Activated gamma-delta T cell treated with Interleukin-2 at 50 U/mL for 16 hours (primary cell): ENCODE measurements at regions not wholly inside any gene's neighbourhood (a gene's known extent, or its start where the extent isn't known, plus 50 kb on each side); places are given as distances from the start of the nearest gene placed in this dataset.
"Not testable (repeated sequence)": the region's sequence is repeated elsewhere in the genome, so short reads cannot be mapped to it uniquely, and the experiment has no call there.

Source experiments
- DNase-seq: peaks from one replicate; pipeline ENCODE4 v3.0.0-alpha.2; 2020

DNA sequence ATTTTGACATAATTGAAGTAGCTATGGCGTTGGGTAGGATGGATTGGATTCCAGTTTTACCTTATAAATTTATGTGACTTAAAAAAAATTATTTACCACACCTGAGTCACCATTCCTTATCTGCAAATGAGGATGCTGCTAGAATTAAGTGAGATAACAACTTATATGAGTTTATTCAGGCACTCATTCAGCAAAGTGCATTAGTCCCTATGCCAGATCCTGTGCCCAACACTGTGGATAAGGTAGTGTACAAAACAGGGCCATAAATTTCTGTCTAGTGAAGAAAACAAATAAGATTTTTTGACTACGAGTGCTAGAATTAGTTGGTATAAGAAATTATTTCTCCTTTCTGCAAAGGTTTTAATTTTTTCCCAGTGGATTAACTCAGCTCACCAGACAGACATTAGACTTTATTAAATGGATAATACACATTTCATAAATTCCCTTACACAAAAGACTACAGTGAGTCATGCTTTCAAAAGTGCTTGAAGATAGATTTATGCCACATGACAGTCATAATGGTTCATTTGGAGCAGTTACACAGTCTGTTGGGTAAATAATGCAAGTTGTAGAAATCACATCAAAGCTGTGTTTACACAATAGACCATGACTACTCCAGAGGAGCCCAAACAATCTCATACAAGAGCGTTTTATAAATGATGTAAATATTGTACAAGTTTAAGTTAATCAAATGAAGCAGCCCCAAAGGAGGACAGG lies 129.9 kb upstream of the TGFBR2 start:
- no peak for DNase-seq

DNA sequence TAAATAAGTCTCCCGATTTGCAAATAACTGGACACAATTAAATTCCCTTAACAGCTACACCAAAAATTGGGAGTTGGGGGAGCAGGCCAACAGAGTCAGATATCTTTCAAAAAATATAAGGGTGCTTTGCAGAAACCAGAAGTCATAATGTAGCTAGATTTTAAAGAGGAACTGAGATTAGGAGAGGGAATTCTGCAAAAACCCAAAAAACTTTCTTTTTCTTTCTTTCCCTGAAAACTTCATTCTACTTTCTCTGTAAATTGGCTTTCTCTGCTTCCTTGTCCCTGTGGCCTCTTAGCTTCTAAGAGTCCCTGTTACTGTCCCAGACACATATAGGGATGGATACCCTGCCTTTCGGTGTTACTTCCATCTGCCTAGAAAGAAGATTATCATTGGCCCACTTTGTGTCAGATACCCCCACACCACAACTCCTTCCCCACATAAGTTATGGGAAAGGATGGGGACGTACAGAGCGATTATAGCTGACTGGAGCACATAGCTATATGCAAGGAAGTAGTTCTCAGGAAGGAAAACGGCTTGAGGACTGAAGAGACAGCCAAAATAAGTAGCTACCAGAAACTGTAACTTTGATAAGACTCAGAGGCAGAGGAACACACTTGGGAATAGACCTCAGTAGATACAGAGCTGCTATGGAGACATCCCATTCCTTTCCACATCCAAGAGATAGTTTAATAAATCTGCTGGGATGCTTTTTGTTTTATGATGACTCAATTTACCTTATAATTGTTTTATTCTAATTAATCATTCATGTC lies 129.1 kb upstream of the TGFBR2 start:
- no peak for DNase-seq

DNA sequence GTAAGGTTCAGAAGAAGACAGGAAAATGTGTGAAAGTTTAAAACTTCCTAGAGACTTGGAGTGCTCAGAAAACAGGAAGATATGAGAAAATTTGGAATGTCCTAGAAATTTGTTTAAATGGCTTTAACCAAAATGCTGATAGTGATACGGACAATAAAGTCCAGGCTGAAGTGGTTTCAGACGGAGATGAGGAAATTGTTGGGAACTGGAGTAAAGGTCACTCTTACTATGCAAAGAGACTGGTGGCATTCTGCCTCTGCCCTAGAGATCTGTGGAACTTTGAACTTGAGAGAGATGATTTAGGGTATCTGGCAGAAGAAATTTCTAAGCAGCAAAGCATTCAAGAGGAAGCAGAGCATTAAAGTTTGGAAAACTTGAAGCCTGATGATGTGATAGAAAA lies 126.7 kb upstream of the TGFBR2 start:
- not testable (repeated sequence) for DNase-seq

DNA sequence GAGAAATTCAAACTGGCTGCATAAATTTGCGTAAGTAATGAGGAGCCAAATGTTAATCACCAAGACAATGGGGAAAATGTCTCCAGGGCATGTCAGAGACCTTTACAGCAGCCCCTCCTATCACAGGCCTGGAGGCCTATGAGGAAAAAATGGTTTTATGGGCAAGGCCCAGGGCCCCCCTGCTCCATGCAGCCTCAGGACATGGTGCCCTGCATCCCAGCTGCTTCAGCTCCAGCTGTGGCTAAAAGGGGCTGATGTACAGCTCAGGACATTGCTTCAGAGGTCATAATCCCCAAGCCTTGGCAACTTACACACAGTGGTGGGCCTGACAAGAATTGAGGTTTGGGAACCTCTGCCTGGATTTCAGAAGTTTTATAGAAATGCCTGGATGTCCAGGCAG lies 126.2 kb upstream of the TGFBR2 start:
- DNase-seq: not testable (repeated sequence)

DNA sequence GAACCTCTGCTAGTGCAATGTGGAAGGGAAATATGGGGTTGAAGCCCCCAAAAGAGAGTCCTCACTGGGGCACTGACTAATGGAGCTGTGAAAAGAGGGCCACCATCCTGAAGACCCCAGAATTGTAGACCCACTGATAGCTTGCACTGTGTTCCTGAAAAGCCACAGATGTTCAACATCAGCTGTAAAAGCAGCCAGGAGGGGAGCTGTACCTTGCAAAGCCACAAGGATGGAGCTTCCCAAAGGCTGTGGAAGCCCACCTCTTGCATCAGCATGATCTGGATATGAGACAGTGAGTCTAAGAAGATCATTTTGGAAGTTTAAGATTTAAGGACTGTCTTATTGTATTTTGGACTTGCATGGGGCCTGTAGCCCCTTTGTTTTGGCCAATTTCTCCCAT lies 125.8 kb upstream of the TGFBR2 start:
- DNase-seq: no peak

DNA sequence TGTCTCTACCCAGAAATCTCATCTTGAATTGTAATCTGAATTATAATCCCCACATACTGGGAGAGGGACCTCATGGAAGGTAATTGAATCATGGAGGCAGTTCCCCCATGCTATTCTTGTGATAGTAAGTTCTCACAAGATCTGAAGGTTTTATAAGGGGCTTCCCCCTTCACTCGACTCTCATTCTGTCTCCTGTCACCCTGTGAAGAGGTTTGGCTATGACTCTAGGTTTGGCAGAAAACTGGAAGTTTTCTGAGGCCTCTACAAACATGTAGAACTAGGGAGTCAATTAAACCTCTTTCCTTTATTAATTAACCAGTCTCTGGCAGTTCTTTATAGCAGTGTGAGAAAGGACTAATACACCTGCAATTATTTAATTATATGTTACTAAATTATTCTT lies 125.2 kb upstream of the TGFBR2 start:
- DNase-seq: no peak

DNA sequence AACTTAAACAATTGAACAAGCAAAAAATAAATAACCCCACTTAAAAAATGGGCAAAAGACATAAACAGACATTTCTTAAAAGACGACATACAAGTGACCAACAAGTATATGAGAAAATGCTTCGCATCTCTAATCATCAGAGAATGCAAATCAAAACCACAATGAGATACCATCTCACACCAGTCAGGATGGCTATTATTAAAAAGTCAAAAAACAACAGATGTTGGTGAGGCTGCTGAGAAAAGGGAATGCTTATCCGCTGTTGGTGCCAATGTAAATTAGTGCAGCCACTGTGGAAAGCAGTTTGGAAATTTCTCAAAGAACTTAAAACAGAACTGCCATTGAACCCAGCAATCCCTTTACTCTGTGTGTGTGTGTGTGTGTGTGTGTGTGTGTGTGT lies 122.2 kb upstream of the TGFBR2 start:
- DNase-seq: not testable (repeated sequence)

DNA sequence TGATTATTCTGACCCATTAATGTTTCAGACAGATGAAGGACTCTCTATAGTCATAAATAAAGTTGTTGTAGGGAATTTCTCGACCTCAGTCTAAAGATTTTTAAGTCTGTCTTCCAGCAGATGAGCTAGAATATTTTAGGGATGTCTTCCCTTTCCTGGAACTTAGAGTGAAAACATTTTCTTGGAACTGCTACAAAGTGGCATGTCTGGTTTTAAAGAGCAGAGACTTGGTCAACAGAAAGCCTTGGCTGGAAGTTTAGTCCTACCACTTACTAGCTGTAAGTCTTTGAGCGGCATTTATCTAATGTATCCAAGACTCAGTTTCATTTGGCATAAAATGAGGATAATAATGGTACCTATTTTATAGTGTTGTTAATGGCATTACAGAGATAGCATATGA lies 120.0 kb upstream of the TGFBR2 start:
- DNase-seq: no peak

DNA sequence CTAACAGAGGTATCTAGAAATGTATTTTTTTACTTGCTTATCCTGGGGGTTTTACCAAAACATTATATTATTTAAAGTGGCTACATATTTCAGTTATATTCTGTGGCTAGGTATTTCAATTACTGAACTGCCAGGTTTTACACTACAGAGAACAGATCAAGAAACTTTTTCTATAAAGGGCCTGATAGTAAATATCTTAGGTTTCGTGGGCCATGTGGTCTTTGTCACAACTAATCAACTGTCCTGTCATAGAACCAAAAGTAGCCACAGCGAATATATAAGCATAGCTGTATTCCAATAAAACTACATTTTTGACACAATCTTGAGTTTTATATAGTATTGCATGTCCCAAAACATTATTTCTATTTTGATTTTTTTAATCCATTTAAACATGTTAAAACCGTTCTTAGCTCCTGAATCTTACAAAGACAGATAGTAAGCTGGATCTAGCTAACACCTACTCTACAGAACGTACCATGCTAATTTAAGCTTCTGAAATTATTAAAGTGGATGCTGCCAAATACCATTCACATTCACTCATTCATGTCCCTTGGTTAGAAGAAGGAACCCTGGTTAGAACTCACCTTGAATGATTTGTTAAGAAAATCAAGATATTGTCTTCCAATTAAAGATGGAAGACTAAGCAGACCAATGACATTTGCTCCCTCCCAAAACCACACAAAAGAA lies 118.2 kb upstream of the TGFBR2 start:
- DNase-seq: no peak

DNA sequence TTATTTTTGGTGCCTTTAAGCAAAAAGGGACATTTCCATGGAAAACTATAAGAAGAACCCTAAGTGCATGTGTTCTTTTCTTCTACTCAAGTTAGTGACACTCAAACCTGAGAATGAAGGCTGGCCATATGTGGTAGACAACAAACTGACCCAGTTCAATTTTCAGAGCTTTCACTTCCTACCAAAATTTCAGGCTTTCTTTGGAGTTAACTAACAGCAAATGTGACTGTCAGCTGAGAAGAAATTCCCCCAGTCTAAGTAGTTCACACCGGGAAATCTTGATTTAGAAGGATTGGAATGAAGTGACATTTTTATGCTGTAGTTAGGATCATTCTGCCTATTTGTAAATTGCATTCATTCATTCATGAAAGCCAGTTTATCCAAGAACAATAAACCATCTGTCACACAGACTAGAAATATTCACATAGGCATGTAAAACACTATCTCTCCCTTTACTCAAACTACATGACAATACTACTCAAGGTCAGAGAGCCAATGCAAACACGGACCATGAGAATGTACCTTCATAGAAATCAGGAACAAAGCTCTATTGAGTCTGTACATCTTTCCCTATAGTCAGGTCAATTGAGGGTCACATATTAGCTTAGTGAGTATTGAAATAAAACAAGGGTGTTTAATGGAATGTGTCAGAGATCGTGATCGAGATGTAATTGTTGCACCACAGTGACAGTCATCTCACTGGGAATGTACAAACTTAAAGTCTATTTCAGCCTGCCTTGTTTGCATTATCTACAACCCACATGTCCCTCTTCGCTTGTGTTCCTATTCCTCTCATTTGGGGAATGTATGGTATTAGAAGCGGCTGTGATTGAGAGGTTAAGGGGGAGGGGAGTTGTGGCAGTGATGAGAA lies 113.8 kb upstream of the TGFBR2 start:
- no peak for DNase-seq

DNA sequence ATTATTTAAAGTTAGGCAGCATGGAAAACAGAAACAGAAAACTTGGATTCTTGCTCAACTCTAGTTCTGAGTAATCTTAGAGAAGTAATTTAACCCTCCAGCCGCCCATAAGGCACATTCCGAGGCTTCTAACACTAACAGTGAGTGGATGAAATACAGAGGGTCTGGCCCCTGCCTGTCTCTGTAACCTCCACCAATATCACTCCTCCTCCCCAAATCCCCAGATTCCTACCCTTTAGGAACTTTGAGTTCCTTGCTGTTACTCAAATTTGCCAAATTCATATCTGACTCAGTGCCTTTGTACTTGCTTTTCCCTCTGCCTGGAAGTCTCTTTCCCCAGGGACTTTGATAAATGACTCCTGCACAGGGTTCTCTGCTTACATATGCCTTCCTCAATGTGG lies 112.5 kb upstream of the TGFBR2 start:
- no peak for DNase-seq

DNA sequence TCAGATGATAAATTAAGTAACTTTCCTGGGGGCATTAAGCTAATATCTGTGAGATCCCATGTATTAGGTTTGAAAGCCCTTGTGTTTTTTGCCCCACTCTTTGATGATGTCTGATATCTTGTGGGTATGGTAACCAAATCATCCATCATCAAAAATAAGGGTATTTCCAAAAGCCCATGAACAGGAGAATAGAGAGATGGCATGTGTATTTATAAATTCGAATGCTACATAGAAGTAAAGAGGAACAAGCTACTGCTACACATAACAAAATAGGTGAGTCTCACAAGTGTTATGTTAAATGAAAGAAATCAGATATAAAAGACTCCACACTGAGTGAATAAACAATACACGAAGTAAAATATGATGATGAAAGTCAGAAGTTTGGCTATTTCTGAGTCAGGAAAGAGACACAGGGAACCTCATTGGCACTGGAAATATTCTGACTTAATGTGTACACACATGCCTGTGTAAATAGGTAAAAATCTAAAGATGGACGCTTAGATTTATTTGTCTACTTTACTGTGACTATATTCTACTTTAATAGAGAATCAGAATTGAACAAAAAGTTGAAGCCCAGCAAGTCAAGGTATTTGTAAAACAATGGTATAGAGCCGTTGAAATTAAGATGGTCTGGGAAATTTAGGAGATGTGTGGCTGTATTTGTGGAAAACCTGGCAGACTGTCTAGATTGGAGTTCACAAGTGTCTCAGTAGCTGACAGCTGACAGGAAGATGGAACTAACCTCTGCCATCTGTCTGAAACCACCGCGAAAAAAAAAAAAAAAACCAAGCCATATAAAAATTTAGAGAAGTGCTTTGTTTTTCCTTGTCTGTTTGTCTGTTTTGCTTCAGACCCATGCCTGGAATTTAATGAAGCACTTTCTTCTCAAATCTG lies 111.0 kb upstream of the TGFBR2 start:
- no peak for DNase-seq

DNA sequence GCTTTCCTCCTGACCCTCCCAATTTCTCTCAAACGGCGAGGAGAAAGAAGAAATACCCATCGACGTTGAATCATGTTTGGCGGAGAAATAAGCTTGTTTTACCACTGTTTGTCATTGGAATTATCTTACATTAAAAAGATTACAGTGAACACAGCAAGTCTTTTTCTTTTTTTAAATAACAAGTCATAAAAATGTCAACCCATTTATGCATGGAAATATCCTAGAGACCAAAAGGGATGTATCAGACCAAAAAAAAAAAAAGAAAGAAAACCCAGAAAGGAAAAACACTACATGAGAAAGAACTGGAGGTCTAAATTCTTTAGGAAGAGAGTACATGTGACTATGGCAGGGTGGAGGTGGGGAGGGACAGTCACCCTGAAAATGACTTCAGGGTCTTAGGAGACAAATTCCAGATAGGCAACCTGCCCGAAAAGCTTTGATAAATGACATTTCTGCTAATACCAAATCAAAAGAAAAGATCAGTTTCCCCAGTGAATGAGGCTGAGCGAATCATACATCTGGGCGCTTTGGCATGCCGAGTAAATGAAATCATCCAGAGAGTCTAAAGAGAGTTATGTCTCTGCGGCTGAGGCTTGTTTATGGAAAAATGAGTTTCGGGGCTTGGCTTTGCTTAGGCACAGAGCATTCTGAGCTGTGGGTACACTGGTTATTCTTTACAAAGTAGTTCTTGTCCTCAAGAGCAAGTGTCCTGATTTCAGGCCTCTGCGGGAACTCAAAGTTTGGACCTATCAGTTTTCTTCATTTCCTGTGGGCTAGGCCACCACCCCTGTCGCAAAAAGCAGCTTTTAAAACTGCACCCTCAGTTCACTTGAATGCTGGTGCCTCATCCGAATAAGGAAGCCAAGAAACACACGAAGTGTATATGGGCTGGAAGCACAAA lies 110.1 kb upstream of the TGFBR2 start:
- DNase-seq: no peak

DNA sequence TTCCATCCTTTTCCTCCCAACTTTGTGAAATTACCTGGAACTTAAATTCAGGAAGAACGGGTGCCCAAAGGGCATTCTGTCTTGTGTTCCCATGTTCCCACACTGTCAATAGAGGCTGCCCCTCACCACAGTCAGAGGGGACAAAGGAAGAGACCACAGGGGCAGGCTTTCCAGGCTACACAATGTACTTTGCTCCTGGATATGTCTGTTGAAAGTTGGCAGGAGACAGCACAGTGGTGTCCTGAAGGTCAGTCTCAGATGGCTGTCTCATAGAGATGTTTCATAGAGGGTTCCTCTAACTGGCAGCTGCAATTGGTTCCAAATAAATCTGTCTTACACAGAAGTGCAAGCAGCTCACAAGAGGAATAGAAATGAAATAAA lies 107.8 kb upstream of the TGFBR2 start:
- DNase-seq: no peak

DNA sequence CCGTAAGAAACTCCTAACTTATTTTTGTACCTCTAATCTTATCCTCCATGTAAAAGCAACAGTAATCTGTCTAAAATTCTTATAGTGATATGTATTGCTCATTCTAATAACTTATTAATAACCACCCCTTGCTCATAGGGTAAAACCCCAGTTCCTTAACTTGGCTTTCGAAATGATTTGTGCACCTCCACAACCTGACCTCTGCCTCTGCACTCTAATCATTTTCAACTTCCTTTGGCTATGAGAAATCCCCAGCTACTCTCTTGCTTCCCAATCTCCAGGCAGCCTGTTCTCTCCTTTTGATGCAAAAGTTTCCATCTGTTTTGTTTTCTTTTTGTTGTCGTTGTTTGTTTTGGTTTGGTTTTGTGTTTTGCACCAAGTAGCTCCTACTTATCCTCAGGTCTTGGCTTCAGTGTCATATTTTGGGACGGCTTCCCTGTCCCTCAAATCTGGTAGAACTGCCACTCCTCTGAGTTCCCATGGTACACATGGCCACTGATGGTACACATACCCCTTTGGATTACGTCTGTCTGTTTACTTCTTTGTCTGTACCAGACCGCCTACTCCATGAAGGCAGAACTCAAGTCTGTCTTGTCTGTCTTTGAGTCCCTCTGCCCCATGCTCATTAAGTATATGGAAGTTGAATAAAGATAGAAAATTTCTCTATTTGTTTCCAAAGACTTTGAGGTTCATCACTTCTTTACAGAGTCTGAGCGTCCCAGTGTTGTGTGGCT lies 105.6 kb upstream of the TGFBR2 start:
- no peak for DNase-seq

DNA sequence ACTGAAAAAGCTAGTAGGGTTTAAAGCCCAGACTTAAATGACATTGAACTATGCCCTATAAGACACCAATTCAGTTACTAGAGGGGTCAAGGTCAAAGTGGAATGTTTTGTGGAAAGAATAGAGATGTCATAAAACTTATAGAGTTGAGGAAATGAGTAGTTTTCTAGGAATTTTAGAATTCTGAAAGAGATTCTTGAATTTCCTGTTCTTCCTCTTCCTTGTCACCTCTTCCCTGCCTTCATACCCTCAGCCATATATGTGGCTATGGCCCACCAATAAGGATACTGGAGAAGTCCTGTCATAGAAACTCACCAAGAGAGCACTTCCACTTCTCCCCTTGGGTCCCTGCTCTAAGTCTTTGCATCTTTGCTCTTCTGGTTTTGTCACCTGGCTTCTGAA lies 104.9 kb upstream of the TGFBR2 start:
- DNase-seq: no peak

DNA sequence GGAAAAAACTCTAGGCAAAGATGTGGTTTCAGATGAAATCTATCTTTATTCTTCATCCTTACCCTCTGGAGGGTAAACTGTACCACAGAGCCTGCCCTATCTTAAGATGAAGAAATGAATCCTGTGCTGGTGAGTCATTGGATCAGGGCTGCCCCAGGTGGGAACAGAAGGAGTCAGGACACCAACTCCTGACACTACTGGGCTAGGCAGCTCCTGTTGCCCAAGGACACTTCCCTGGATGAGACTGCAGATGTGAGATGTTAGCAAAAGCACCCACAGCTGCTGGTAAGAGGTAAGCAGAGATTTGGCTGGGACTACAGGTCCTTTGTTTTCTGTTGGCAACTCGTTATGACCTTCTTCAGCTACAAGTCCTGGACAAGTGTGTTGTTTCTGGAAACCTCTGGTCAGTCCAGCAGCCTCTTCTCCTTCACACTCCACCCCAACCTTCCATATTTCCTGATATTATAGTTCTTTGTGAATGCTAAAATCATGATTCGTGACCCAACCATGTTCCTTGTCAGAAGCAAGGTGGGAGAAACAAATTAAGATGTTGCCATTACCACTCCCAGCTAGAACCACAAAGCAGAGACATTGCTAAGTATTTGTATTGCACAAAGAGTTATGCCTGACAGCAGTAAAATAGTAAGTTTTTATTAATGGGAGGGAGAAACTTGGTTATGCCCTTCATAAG lies 104.2 kb upstream of the TGFBR2 start:
- DNase-seq: no peak

DNA sequence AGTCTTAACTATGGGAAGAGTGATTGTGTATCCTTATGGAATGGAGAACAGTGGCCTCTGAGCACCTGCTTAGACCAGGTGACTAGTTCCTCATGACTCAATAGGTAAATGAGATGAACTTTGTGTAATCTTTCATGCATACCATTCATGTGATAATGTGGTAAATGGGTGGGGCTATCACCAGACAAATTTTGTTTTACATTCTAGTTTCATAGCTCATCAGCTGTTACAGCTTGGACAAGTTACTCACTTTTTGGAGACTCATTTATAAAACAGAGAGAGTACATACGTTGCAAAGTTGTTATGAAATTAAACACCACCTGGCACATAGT lies 103.7 kb upstream of the TGFBR2 start:
- DNase-seq: no peak

DNA sequence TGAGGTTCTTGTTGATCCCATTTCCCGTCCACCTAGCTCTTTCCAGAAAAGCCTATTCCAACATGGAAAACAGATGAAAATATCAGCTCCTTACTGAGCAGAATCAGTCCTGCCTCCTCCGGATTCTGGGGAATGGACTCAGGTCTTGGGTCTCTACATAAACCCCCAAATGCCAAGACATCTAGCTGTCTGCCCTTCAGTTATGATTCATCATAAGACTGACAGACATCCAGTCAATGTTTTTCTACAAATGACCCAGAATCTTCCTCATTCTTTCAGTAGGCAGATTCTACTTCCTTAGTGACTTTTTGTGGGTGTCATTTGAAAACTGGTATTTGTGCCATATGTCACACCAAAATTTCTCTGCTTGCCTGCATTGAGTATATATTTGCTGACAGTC lies 103.0 kb upstream of the TGFBR2 start:
- no peak for DNase-seq

DNA sequence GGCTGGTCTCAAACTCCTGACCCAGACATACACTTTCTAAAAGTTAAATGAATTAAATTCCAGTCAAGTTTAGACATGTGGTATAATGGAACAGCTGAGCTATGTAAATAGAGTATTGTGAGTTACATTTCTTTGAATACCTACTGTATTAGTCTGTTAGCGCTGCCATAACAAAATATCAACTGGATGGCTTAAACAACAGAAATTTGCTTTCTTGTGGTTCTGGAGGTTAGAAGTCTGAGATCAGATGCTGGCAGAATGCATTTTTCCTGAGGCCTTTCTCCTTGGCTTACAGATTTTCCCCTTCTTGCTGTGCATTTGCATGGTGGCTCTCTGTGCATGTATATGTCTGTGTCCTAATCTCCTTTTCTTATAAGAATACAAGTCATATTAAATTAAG lies 101.5 kb upstream of the TGFBR2 start:
- no peak for DNase-seq
